ENCODE measurements at regions not wholly inside any gene's neighbourhood (a gene's known extent, or its start where the extent isn't known, plus 50 kb on each side); places are given as distances from the start of the nearest gene placed in this dataset.
"Not testable (repeated sequence)": the region's sequence is repeated elsewhere in the genome, so short reads cannot be mapped to it uniquely, and the experiment has no call there.

DNA sequence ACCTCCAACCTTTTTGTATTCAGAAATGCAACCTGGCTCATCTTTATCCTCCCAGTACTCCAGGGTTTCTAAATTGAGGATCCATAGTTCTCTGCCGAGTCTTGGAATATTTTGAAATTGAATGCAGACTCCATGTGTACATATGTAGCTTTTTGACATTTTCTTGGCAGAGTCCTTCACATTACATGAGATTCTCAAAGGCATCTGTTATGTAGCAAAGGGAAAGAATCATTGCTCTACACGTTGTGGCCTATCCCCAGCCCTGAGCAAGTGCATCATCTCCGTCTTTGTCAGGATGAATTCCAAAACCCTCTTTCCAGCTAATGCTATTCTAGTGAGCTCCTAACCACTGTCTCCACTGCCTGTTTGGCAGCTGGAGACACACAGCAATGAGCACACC, 742.9 kb downstream of the DHX35 start:
- TF ChIP-seq, protein P1, sequence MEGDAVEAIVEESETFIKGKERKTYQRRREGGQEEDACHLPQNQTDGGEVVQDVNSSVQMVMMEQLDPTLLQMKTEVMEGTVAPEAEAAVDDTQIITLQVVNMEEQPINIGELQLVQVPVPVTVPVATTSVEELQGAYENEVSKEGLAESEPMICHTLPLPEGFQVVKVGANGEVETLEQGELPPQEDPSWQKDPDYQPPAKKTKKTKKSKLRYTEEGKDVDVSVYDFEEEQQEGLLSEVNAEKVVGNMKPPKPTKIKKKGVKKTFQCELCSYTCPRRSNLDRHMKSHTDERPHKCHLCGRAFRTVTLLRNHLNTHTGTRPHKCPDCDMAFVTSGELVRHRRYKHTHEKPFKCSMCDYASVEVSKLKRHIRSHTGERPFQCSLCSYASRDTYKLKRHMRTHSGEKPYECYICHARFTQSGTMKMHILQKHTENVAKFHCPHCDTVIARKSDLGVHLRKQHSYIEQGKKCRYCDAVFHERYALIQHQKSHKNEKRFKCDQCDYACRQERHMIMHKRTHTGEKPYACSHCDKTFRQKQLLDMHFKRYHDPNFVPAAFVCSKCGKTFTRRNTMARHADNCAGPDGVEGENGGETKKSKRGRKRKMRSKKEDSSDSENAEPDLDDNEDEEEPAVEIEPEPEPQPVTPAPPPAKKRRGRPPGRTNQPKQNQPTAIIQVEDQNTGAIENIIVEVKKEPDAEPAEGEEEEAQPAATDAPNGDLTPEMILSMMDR (IDR thresholded peaks at IDR 0.05; ENCODE audit: control insufficient read depth, extremely low read depth, insufficient read depth) = no peak
- no peak overlapping the region for H3K4me3 ChIP-seq (ENCODE audit: low read depth, low read length)
- no peak for DNase-seq (ENCODE audit: low read depth)

DNA sequence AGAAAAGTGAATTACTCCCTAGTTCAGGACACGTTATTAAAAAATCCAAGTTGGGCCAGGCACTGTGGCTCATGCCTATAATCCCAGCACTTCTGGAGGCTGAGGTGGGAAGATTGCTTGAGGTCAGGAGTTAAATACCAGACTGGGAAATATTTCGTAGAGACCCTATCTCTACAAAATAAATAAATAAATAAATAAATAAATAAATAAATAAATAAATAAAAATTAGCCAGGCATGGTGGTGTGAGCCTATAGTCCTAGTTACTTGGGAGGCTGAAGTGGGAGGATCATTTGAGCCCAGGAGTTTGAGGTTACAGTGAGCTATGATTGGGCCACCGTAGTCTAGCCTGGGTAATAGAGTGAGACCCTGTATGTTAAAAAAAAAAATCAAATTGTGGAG, 741.2 kb downstream of the DHX35 start:
- H3K4me3 ChIP-seq (ENCODE audit: low read depth, low read length); DNase-seq (ENCODE audit: low read depth): not testable (repeated sequence)

DNA sequence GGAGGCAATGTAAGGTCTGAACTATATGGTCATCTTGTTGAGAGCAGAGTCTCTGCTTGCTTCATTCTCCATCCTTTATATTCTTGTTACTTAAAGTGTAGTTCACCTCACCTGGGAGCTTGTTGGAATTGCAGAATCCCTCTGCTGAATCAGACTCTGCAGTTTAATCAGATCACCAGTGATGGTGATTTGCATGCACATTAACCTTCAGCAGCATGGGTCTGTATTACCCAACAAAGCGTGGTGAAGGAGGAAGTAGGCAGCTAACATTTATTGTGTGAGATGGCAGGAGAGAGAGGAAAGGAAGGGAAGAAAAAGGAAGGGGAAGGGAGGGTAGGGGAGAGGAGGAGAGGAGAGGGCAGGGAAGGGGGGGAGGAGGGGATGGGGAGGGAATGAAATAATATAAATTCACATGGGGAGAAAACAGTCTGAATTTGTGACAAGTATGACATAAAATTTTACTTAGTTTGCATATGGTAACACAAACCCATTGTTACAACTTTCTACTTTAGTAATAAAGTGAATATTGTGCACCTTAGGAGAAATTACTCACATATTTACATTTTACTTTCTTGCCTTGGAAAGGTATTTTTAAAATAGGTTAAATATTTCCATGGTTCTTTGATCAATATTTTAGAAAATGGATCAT, 740.7 kb downstream of the DHX35 start:
- TF ChIP-seq, protein P1 (IDR thresholded peaks at IDR 0.05; ENCODE audit: control insufficient read depth, extremely low read depth, insufficient read depth) = no peak
- no peak for DNase-seq (ENCODE audit: low read depth)
- no peak overlapping the region for H3K4me3 ChIP-seq (ENCODE audit: low read depth, low read length)

DNA sequence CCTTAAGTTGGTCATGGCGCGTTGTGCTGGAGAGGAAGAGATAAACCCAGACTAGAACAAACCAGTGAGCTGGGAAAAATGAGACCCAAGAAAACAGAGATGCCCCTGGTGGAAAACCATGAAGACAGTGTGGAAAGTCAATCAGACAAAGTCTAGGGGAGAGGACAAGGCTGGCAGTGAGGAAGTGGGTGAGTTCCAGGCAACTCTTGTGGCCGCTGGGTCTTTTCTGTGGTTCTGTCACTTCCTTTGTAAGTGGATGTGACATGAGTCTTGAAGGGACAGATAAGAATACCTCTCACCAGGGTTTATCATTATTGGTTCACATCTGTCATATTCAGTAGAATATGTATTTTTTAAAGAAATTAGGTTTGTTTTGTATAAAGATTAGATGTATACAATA, 738.4 kb downstream of the DHX35 start:
- no peak overlapping the region for H3K4me3 ChIP-seq (ENCODE audit: low read depth, low read length)
- DNase-seq (ENCODE audit: low read depth) = no peak
- TF ChIP-seq, protein P1 (IDR thresholded peaks at IDR 0.05; ENCODE audit: control insufficient read depth, extremely low read depth, insufficient read depth) = no peak

DNA sequence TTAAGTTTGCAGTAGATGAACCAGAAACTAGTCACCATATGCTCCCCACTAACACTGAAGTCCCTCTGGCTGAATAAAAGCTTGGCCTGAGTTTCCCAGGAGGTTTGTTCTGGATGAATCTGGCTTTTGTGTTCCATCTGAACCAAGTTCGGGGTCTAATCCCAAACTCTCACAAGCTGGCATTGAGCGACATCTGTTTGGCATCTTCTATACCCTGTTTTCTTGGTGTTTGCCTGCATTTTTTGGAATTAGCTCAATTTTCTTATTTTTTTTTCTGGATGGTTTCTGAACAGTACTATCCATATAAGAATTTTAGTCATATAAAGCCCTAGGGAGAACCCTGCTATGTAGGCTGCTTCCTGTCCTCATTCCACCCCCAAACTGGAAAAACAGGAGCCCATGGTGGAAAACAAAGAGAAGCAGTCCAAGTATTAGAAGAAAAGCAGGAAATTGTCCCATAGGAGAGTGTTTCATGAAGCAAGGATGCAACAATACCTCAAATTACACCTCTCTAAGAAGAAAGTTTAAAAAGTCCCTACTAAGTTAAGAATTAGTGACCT, 737.1 kb downstream of the DHX35 start:
- DNase-seq (ENCODE audit: low read depth) = no peak
- TF ChIP-seq, protein P1 (IDR thresholded peaks at IDR 0.05; ENCODE audit: control insufficient read depth, extremely low read depth, insufficient read depth) = no peak
- no peak overlapping the region for H3K4me3 ChIP-seq (ENCODE audit: low read depth, low read length)

DNA sequence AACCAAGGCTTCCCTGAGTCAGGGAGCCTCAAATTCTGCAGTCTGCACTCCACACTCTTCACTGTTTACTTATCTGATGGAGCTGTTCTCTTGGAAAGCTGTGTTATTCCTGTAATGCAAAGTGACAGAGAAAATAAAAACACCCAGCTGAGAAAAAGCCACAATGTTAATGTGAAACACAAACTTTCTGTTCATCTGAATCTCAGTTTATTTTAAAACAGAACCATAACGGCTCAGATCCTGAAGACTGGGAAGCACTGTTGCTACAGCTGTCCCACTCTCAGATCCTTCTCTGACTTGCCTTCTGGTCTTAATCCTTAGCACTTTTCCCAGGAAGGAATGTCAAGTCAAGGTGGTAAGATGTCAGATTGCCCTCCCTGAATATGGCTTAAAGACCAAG, 736.6 kb downstream of the DHX35 start:
- TF ChIP-seq, protein P1 (IDR thresholded peaks at IDR 0.05; ENCODE audit: control insufficient read depth, extremely low read depth, insufficient read depth) = no peak
- no peak overlapping the region for H3K4me3 ChIP-seq (ENCODE audit: low read depth, low read length)

DNA sequence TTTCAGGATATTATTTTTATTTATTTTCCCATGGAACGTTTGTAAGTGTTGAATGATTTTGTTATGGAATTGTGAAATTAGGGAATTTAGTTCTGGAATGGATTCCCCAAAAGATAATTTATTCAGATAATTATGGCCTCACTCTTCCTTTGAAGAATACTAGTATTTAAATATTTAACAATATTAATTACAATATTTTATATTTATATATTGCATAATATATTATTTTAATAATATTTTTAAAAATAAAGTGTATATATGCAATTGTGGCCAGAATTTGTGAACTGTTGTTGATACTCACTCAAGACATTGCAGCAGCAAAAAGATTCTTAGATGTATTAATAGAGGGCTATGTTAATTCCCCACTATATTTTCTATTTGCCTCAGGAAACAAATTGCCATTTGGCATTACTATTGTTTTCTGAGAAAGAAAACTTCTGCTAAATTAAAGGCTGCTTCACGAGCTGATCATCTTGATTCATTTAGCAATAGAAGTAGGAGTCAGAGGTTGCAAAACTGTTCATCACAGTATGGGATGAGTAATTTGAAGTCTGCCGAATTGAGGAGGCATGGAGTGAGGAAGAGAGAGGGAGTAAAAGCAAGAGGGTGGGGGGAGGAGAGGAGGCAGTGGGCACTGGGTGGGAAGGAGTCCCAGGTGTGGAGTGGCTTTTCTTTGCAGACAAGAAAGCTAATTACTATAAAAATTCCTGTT, 729.2 kb downstream of the DHX35 start:
- DNase-seq (ENCODE audit: low read depth) = no peak
- TF ChIP-seq, protein P1 (IDR thresholded peaks at IDR 0.05; ENCODE audit: control insufficient read depth, extremely low read depth, insufficient read depth) = no peak
- H3K4me3 ChIP-seq (ENCODE audit: low read depth, low read length) = no peak overlapping the region

More for the DNA sequence above, 736.6 kb downstream of the DHX35 start:
- DNase-seq (ENCODE audit: low read depth) = no peak
